Neural progenitor cell (in vitro differentiated cells): ENCODE measurements at regions not wholly inside any gene's neighbourhood (a gene's known extent, or its start where the extent isn't known, plus 50 kb on each side); places are given as distances from the start of the nearest gene placed in this dataset.

Experiments used
- DNase-seq: peaks from one replicate; pipeline ENCODE4 v3.0.0-alpha.2; 2016; ENCODE audit warnings: low spot score
- H2AFZ ChIP-seq: fragments of 200-600 bp; sonication (generic); replicated peaks from 2 replicates; pipeline ENCODE4 v1.6.1; 2016; ENCODE audit warnings: antibody characterized with exemption
- H3F3A ChIP-seq: fragments of 200-600 bp; sonication (generic); 2 replicates; pipeline ENCODE4 v1.6.1; 2016; ENCODE audit warnings: antibody characterized with exemption, low read depth
- H3K27ac ChIP-seq: fragments of 200-600 bp; sonication (generic); 2 replicates; pipeline ENCODE4 v1.5.1; 2016; ENCODE audit warnings: mild to moderate bottlenecking
- H3K27me3 ChIP-seq: fragments of 200-600 bp; sonication (generic); 2 replicates; pipeline ENCODE4 v1.6.1; 2016; ENCODE audit warnings: mild to moderate bottlenecking, moderate library complexity
- H3K36me3 ChIP-seq: fragments of 200-600 bp; sonication (generic); 2 replicates; pipeline ENCODE4 v1.5.1; 2016
- H3K4me1 ChIP-seq: fragments of 200-600 bp; sonication (generic); 2 replicates; pipeline ENCODE4 v1.6.1; 2016; ENCODE audit warnings: mixed run types
- H3K4me2 ChIP-seq: fragments of 200-600 bp; sonication (generic); 2 replicates; pipeline ENCODE4 v1.6.1; 2016
- H3K4me3 ChIP-seq: fragments of 200-600 bp; sonication (generic); 2 replicates; pipeline ENCODE4 v1.5.1; 2016
- H3K79me2 ChIP-seq: fragments of 200-600 bp; sonication (generic); 2 replicates; pipeline ENCODE4 v1.6.1; 2016; ENCODE audit warnings: low read depth
- H3K9ac ChIP-seq: fragments of 200-600 bp; sonication (generic); 2 replicates; pipeline ENCODE4 v1.6.1; 2016
- H3K9me3 ChIP-seq: fragments of 200-600 bp; sonication (generic); 2 replicates; pipeline ENCODE4 v1.5.1; 2016; ENCODE audit warnings: low read depth
- H4K20me1 ChIP-seq: fragments of 200-600 bp; sonication (generic); 2 replicates; pipeline ENCODE4 v1.6.1; 2016; ENCODE audit warnings: low read depth
- H3K27ac Mint-ChIP-seq: 3 replicates; pipeline ENCODE4 v1.8.0; 2021; ENCODE audit warnings: mixed read lengths
- H3K27me3 Mint-ChIP-seq: 2 replicates; pipeline ENCODE4 v1.8.0; 2022; ENCODE audit warnings: low read depth, mild to moderate bottlenecking, inconsistent platforms, moderate library complexity, mixed read lengths; ENCODE audit not compliant: insufficient read depth
- H3K36me3 Mint-ChIP-seq: 3 replicates; pipeline ENCODE4 v1.8.0; 2021; ENCODE audit warnings: mixed read lengths
- H3K4me1 Mint-ChIP-seq: 3 replicates; pipeline ENCODE4 v1.8.0; 2021; ENCODE audit warnings: mixed read lengths
- H3K4me3 Mint-ChIP-seq: 3 replicates; pipeline ENCODE4 v1.8.0; 2021; ENCODE audit warnings: mild to moderate bottlenecking, moderate library complexity, mixed read lengths
- H3K9me3 Mint-ChIP-seq: 3 replicates; pipeline ENCODE4 v1.8.0; 2020; ENCODE audit warnings: mixed read lengths
- CTCF ChIP-seq: fragments of 200-600 bp; sonication (generic); IDR thresholded peaks from 2 replicates; pipeline ENCODE4 v1.5.1; 2017; ENCODE audit warnings: antibody characterized with exemption, mild to moderate bottlenecking
- EZH2 ChIP-seq: fragments of 200-600 bp; sonication (generic); IDR thresholded peaks from 2 replicates; pipeline ENCODE4 v1.6.1; 2017; ENCODE audit warnings: antibody characterized with exemption, mild to moderate bottlenecking, moderate library complexity
- EZH2phosphoT487 ChIP-seq: fragments of 200-600 bp; sonication (generic); IDR thresholded peaks from 2 replicates; pipeline ENCODE4 v1.6.1; 2017; ENCODE audit warnings: antibody characterized with exemption

GRCh38 chr6:56357616-56358373, 110.4 kb upstream of the COL21A1 start:
- Mint-ChIP-seq H3K4me3 (no peak overlapping the region), H3K27ac (no peak overlapping the region), H3K36me3 (no peaks in the 10 kb centered on the region), H3K27me3 (no peaks in the 10 kb centered on the region), H3K4me1 (peaks cover 21% of the 10 kb centered on the region), H3K9me3 (peaks cover 6% of the 10 kb centered on the region)
- H3K79me2 ChIP-seq, result no peaks in the 10 kb centered on the region
- no peaks in the 10 kb centered on the region for H4K20me1 ChIP-seq
- H3K36me3 ChIP-seq, result no peaks in the 10 kb centered on the region
- no peak overlapping the region for H3K27ac ChIP-seq
- no peaks in the 10 kb centered on the region for H3F3A ChIP-seq
- H2AFZ ChIP-seq, result no peak overlapping the region
- no peak overlapping the region for H3K4me2 ChIP-seq
- H3K9me3 ChIP-seq, result no peaks in the 10 kb centered on the region
- no peaks in the 10 kb centered on the region for H3K4me1 ChIP-seq
- no peaks in the 10 kb centered on the region for H3K27me3 ChIP-seq
- DNase-seq, result no peak
- no peak overlapping the region for H3K4me3 ChIP-seq
- H3K9ac ChIP-seq, result no peak overlapping the region
- no peak for TF ChIP-seq CTCF
- TF ChIP-seq EZH2phosphoT487, result no peak
- TF ChIP-seq EZH2, result no peak

- Mint-ChIP-seq H3K27ac (no peak overlapping the region), H3K4me1 (peaks cover 21% of the 10 kb centered on the region), H3K27me3 (peaks cover 2% of the 10 kb centered on the region), H3K36me3 (no peaks in the 10 kb centered on the region), H3K9me3 (peaks cover 10% of the 10 kb centered on the region), H3K4me3 (no peak overlapping the region)
- Histone ChIP-seq H4K20me1 (no peaks in the 10 kb centered on the region), H3K36me3 (no peaks in the 10 kb centered on the region), H3K9me3 (no peaks in the 10 kb centered on the region), H3K27me3 (no peaks in the 10 kb centered on the region), H3K4me3 (no peak overlapping the region), H3K4me1 (no peaks in the 10 kb centered on the region), H2AFZ (no peak overlapping the region), H3K27ac (no peak overlapping the region), H3K79me2 (no peaks in the 10 kb centered on the region), H3K4me2 (no peak overlapping the region), H3K9ac (no peak overlapping the region), H3F3A (no peaks in the 10 kb centered on the region)
- TF ChIP-seq EZH2phosphoT487 (no peak), CTCF (no peak), EZH2 (no peak)
- DNase-seq, result no peak
Measured at GRCh38 chr6:56356426-56356825, 109.0 kb upstream of the COL21A1 start.

- Mint-ChIP-seq H3K4me3 (no peak overlapping the region), H3K9me3 (peaks cover 10% of the 10 kb centered on the region), H3K36me3 (no peaks in the 10 kb centered on the region), H3K27me3 (peaks cover 2% of the 10 kb centered on the region), H3K27ac (no peak overlapping the region), H3K4me1 (peaks cover 19% of the 10 kb centered on the region)
- no peaks in the 10 kb centered on the region for H3K4me1 ChIP-seq
- H3K27me3 ChIP-seq, result no peaks in the 10 kb centered on the region
- no peak for DNase-seq
- no peaks in the 10 kb centered on the region for H3F3A ChIP-seq
- H3K36me3 ChIP-seq, result no peaks in the 10 kb centered on the region
- no peaks in the 10 kb centered on the region for H4K20me1 ChIP-seq
- no peak overlapping the region for H3K27ac ChIP-seq
- H3K9ac ChIP-seq, result no peak overlapping the region
- no peaks in the 10 kb centered on the region for H3K79me2 ChIP-seq
- H3K4me2 ChIP-seq, result no peak overlapping the region
- H3K4me3 ChIP-seq, result no peak overlapping the region
- H2AFZ ChIP-seq, result no peak overlapping the region
- TF ChIP-seq CTCF (no peak), EZH2phosphoT487 (no peak), EZH2 (no peak)
- H3K9me3 ChIP-seq, result no peaks in the 10 kb centered on the region
Measured at GRCh38 chr6:56353860-56354259, 106.5 kb upstream of the COL21A1 start.
